ENCODE measurements at regions not wholly inside any gene's neighbourhood (a gene's known extent, or its start where the extent isn't known, plus 50 kb on each side); places are given as distances from the start of the nearest gene placed in this dataset.

- TF ChIP-seq, protein P1, sequence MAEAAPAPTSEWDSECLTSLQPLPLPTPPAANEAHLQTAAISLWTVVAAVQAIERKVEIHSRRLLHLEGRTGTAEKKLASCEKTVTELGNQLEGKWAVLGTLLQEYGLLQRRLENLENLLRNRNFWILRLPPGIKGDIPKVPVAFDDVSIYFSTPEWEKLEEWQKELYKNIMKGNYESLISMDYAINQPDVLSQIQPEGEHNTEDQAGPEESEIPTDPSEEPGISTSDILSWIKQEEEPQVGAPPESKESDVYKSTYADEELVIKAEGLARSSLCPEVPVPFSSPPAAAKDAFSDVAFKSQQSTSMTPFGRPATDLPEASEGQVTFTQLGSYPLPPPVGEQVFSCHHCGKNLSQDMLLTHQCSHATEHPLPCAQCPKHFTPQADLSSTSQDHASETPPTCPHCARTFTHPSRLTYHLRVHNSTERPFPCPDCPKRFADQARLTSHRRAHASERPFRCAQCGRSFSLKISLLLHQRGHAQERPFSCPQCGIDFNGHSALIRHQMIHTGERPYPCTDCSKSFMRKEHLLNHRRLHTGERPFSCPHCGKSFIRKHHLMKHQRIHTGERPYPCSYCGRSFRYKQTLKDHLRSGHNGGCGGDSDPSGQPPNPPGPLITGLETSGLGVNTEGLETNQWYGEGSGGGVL (tag by site-specific recombination; IDR thresholded peaks at IDR 0.05) = no peak
- TF ChIP-seq ZNF670 (tag by site-specific recombination; IDR thresholded peaks at IDR 0.05; ENCODE audit: low read depth) (no peak), HOXC10 (CRISPR knock-in tag; IDR thresholded peaks at IDR 0.05) (no peak), ZSCAN30 (tag by site-specific recombination; IDR thresholded peaks at IDR 0.05) (no peak), ZNF140 (tag by site-specific recombination; IDR thresholded peaks at IDR 0.05) (no peak)
- TF ChIP-seq, protein P2, sequence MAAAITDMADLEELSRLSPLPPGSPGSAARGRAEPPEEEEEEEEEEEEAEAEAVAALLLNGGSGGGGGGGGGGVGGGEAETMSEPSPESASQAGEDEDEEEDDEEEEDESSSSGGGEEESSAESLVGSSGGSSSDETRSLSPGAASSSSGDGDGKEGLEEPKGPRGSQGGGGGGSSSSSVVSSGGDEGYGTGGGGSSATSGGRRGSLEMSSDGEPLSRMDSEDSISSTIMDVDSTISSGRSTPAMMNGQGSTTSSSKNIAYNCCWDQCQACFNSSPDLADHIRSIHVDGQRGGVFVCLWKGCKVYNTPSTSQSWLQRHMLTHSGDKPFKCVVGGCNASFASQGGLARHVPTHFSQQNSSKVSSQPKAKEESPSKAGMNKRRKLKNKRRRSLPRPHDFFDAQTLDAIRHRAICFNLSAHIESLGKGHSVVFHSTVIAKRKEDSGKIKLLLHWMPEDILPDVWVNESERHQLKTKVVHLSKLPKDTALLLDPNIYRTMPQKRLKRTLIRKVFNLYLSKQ (tag by site-specific recombination; IDR thresholded peaks at IDR 0.05; ENCODE audit: borderline replicate concordance) = no peak
Observed at GRCh38 chr2:104781151-104781550, 72.8 kb upstream of the POU3F3 start (continued).

GRCh38 chr2:104784264-104784663, 69.7 kb upstream of the POU3F3 start:
- ChIA-PET POLR2A (no interaction called here), CTCF (no interaction called here)
- no peaks in the 10 kb centered on the region for H3K36me3 ChIP-seq (ENCODE audit: control insufficient read depth in 2 of 2, insufficient read depth in 1 of 2, low read length in 2 of 2)
- no peaks in the 10 kb centered on the region for H3K4me1 ChIP-seq (ENCODE audit: control insufficient read depth, insufficient read depth, low read length)
- no peaks in the 10 kb centered on the region for H3K9me3 ChIP-seq (ENCODE audit: control insufficient read depth, insufficient read depth, low read depth, low read length)
- H3K4me3 ChIP-seq (ENCODE audit: low read depth, low read length) = no peak overlapping the region
- TF ChIP-seq SP3 (tag by site-specific recombination; IDR thresholded peaks at IDR 0.05) (no peak), TSHZ1 (tag by site-specific recombination; IDR thresholded peaks at IDR 0.05; ENCODE audit: borderline replicate concordance) (no peak), ZNF510 (tag by site-specific recombination; IDR thresholded peaks at IDR 0.05; ENCODE audit: insufficient replicate concordance) (no peak), SP7 (tag by site-specific recombination; IDR thresholded peaks at IDR 0.05) (no peak), ZFP37 (tag by site-specific recombination; IDR thresholded peaks at IDR 0.05) (no peak), ZNF223 (tag by site-specific recombination; IDR thresholded peaks at IDR 0.05) (no peak), ZNF747 (tag by site-specific recombination; IDR thresholded peaks at IDR 0.05) (no peak), GFI1B (tag by site-specific recombination; IDR thresholded peaks at IDR 0.05) (no peak), ZNF302 (tag by site-specific recombination; IDR thresholded peaks at IDR 0.05; ENCODE audit: low read depth) (no peak), ZNF404 (tag by site-specific recombination; IDR thresholded peaks at IDR 0.05) (no peak), MYNN (tag by site-specific recombination; IDR thresholded peaks at IDR 0.05; ENCODE audit: borderline replicate concordance) (no peak), ZNF133 (tag by site-specific recombination; IDR thresholded peaks at IDR 0.05) (no peak), ZNF521 (tag by site-specific recombination; IDR thresholded peaks at IDR 0.05) (no peak)
- no peak overlapping the region for H3K27ac ChIP-seq (ENCODE audit: extremely low read depth, low read depth, low read length)

- H3K36me3 ChIP-seq (ENCODE audit: control insufficient read depth in 2 of 2, insufficient read depth in 1 of 2, low read length in 2 of 2) = no peaks in the 10 kb centered on the region
- no peak overlapping the region for H3K4me3 ChIP-seq (ENCODE audit: low read depth, low read length)
- H3K9me3 ChIP-seq (ENCODE audit: control insufficient read depth, insufficient read depth, low read depth, low read length) = no peaks in the 10 kb centered on the region
- H3K27ac ChIP-seq (ENCODE audit: extremely low read depth, low read depth, low read length) = no peak overlapping the region
- ChIA-PET POLR2A (no interaction called here), CTCF (no interaction called here)
- H3K4me1 ChIP-seq (ENCODE audit: control insufficient read depth, insufficient read depth, low read length) = peaks cover 3% of the 10 kb centered on the region; the same call in 1 of the 2 replicates
- TF ChIP-seq ZNF157 (tag by site-specific recombination; IDR thresholded peaks at IDR 0.05) = no peak
- no peak for TF ChIP-seq ZNF302 (tag by site-specific recombination; IDR thresholded peaks at IDR 0.05; ENCODE audit: low read depth)
- TF ChIP-seq ZNF24 (tag by site-specific recombination; IDR thresholded peaks at IDR 0.05) = no peak
- no peak for TF ChIP-seq ZNF311 (tag by site-specific recombination; IDR thresholded peaks at IDR 0.05; ENCODE audit: borderline replicate concordance)
- TF ChIP-seq ZFP41 (tag by site-specific recombination; IDR thresholded peaks at IDR 0.05; ENCODE audit: borderline replicate concordance) = no peak
- TF ChIP-seq ZNF221 (tag by site-specific recombination; IDR thresholded peaks at IDR 0.05; ENCODE audit: borderline replicate concordance) = no peak
- TF ChIP-seq GLIS1 (tag by site-specific recombination; IDR thresholded peaks at IDR 0.05) = no peak
- no peak for TF ChIP-seq ZNF16 (tag by site-specific recombination; IDR thresholded peaks at IDR 0.05; ENCODE audit: low read depth)
- TF ChIP-seq ZNF610 (tag by site-specific recombination; IDR thresholded peaks at IDR 0.05; ENCODE audit: borderline replicate concordance) = no peak
- TF ChIP-seq ZNF48 (tag by site-specific recombination; IDR thresholded peaks at IDR 0.05) = no peak
- no peak for TF ChIP-seq KLF16 (tag by site-specific recombination; IDR thresholded peaks at IDR 0.05)
- TF ChIP-seq ZNF791 (tag by site-specific recombination; IDR thresholded peaks at IDR 0.05) = no peak
Observed at GRCh38 chr2:104786204-104786603, 67.7 kb upstream of the POU3F3 start.
